NCI-H1105 treated with DMSO at 0.1 percent for 48 hours (cell line): ENCODE measurements at regions not wholly inside any gene's neighbourhood (a gene's known extent, or its start where the extent isn't known, plus 50 kb on each side); places are given as distances from the start of the nearest gene placed in this dataset.
"Not testable (repeated sequence)": the region's sequence is repeated elsewhere in the genome, so short reads cannot be mapped to it uniquely, and the experiment has no call there.

Experiments used
- DNase-seq: peaks from one replicate; lab custom pipeline; 2025; lab: John Stamatoyannopoulos, UW

DNA sequence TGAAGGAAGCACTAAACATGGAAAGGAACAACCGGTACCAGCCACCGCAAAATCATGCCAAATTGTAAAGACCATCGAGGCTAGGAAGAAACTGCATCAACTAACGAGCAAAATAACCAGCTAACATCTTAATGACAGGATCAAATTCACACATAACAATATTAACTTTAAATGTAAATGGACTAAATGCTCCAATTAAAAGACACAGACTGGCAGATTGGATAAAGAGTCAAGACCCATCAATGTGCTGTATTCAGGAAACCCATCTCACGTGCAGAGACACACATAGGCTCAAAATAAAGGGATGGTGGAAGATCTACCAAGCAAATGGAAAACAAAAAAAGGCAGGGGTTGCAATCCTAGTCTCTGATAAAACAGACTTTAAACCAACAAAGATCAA, 206.3 kb downstream of the SLC38A4 start:
- not testable (repeated sequence) for DNase-seq

DNA sequence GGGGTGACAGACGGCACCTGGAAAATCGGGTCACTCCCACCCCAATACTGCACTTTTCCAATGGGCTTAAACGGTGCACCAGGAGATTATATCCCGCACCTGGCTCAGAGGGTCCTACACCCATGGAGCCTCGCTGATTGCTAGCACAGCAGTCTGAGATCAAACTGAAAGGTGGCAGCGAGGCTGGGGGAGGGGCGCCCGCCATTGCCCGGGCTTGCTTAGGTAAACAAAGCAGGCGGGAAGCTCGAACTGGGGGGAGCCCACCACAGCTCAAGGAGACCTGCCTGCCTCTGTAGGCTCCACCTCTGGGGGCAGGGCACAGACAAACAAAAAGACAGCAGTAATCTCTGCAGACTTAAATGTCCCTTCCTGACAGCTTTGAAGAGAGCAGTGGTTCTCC, 208.1 kb downstream of the SLC38A4 start:
- DNase-seq, result not testable (repeated sequence)

DNA sequence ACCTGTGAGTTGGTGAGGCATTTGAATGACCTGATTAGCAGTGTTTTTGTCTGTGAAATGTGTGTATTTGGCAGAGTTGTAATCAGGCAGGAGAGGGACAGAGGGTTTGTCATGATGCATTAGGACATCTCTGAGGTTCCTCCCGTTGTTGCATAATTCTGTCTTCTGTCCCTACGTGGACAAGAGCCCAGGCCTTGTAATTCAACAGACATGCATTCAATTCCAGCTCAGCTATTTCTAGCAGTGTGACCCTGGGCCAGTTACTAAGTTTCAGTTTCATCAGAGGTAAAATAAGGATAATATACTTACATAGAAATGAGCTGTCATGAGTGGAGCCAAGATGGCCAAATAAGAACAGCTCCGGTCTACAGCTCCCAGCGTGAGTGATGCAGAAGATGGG, 208.6 kb downstream of the SLC38A4 start:
- no peak for DNase-seq

DNA sequence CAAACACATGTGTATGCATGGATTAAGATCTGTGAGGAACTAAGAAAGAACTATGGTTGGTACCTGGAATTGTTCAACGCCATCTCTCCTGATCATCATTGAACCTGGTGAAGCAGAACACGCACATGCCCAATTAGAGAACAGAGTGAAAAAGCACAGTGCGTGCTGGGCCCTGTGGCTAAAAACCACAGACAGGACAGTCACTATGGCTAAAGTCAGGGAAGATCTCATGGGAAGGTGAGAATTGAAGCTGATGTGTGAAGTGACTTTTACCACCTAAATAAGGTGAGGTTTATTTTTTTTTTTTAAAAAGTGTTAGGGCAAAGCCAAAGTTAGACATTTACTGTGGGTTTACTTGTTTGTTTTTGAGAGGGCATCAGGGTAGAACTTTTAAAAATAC, 215.0 kb downstream of the SLC38A4 start:
- DNase-seq, result no peak

DNA sequence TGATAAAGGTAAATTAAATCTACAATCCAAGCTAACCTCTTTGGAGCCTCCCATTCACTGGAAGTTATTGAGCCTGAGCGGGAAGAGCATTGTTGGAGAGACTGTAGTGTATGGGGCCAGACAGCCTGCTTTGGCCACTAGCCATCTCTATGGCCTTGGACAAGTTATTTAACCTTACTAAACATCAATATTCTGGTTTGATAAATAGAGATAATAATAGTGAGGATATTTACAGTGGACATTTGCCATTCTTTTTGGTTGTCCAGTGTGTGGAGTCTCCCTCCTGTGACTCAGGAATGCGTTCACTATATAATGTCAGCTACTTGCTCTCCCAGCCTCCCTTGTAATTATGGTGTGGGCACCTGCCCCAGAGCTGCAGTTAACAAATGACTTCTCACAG, 216.1 kb downstream of the SLC38A4 start:
- no peak for DNase-seq

DNA sequence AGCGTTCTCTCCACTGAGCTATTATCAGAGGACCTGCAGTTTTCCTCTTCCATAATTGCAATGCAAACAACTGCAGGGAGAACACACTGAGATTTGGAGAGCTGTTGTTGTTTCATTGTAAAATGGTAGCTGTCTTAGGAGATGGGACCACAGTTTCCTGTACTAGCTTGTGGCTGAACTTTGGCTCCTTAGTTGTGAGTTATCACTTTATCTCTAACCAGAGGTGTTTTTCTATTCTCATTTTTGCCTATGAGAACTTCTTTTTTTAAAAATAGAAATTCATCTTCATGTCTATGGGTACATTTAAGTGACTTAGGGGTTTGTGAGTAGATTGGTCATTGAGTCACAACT, 216.5 kb downstream of the SLC38A4 start:
- DNase-seq, result no peak

DNA sequence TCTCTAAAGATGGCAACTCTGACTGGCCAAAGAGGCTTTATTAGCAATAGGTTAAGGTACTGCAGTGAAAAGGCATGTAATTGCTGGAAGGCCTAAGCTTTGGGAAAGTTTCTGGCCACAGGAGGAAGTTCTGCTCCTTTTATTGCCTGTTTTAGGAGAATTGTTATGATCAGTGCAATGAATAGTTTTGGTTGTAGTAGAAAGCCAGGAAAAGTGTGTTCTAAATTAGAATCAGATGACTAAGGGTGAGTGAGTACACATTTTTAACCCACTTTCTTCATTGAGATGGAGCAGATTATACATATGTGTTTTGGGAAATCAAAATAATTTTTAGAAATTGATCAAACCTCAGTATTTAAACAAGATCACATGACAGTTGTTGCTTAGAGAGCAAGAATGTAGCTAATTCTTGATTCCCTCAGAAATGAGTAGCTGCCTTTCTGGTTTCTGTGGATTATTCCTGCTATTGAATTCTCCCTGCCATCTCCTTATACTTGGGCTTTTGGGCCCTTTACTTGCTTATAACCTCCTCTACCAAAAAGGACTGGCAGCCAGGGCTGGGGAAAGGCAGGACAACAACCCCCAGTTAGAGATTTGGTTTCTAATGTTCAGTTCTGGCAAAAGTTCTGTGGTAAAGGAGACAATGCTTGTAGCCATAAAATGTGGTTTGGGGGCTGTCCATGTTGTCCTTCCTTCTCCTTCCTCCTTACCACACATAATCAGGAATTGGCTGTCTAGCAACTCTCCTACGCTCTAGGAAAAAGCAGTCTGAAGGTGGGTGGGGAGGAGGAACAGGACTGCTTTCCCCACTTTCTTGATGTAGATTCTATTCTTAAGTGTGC, 217.1 kb downstream of the SLC38A4 start:
- DNase-seq, result no peak

DNA sequence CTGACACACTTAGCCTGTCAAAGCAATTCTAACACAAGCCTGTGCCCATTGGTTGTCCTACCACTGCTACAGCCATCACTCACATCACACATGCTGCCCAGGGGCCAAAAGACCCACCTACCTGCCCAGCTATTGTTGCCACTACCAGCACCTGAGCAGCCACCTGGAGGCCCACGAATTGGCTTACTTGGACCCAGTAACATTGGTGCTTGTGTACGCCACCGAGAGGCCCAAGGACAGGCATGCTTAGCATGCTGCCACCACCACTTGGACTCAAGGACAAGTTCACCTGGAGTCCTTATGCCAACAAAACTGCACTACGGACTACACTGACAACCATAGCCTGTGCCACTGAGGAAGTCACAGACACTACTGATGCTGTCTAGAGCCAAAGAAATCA, 221.1 kb downstream of the SLC38A4 start:
- DNase-seq, result no peak

DNA sequence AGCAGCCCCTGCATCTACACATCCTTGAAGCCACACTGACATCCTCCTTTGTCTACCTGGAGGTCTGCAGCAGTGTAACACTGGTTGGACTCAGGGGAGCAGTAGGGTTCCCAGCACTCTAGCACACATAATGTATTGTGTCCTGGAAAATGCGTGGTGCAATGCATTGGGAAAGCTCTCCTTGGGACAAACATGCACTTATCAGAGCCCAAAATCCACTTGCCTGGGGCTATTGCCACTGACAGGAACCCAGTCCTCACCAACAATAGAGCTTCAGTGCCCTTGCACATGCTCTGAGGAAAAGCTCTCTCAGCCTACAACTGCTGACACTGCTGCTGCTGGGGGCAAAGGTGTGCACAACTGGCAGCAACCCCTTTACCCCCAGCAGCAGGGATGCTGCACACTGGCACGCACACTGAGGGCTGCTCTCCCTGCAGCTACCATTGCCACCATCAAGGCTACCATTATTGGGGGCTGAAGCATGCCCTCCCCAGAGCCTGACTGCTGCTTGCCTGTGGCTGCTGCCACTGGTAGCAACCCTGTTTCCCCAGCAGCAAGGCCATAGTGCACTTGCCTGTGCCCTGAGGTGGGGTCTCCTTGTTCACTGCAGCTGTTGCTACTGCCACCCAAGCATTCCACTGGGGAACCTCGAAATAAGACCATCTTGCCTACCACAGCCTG, 221.9 kb downstream of the SLC38A4 start:
- no peak for DNase-seq

DNA sequence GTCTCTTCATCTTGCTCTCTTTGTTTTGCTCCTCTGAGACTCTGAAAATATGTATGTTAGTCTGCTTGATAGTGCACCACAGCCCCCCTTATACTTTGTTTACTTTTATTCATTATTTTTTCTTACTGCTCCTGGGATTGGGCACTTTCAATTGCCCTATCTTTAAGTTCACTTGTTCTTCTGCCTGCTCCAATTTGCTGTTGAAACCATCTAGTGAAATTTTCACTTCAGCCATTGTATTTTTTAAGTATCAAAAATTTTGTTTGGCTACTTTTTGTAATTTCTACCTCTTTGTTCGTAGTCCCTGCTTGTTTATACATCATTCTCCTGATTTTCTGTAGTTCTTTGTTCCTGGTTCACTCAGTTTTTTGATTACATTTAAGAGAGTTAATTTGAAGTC, 223.3 kb downstream of the SLC38A4 start:
- DNase-seq, result no peak

DNA sequence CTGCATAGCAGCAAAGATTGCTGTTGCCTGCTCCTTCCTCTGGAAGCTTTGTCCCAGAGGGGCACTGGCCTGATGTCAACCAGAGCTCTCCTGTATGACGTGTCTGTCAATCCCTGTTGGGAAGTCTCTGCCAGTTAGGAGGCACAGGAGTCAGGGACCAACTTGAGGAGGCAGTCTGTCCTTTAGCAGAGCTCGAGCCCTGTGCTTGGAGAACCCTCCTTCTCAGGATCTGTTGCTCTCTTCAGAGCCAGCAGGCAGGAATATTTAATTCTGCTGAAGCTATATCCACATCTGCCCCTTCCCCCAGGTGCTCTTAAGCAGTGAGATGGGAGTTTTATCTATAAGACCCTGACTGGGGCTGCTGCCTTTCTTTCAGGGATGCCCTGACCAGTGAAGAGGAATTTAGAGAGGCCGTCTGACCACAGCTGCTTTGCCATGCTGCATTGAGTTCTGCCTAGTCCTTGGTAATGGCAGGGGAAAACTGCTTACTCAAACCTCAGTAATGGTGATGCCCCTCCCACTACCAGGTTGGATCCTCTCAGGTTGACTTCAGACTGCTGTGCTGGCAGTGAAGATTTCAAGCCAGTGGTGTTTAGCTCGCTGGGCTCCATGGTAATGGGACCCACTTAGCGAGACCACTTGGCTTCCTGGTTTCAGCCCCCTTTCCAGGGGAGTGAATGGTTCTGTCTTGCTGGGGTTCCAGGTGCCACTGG, 218.6 kb upstream of the SLC38A2 start:
- DNase-seq, result no peak

DNA sequence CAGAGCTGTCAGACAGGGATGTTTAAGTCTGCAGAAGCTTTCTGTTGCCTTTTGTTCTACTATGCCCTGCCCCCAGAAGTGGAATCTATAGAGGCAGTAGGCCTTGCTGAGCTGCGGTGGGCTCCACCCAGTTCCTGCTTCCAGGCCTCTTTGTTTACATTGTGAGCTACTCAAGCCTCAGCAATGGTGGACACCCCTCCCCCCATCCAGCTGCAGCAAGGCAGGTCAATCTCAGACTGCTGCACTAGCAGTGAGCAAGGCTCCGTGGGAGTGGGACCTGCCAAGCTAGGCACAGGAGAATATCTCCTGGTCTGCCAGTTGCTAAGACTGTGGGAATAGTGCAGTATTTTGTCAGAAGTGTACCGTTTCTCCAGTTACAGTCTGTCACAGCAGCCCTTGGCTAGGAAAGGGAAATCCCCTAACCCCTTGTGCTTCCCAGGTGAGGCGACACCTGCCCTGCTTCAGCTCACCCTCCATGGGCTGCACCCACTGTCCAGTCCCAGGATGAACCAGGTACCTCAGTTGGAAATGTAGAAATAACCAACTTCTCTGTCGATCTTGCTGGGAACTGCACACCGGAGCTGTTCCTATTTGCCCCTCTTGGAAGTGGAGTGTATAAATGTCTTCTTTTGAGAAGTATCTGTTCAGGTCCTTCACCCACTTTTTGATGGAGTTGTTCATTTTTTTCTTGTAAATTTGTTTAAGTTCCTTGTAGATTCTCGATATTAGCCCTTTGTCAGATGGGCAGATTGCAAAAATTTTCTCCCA, 213.5 kb upstream of the SLC38A2 start:
- DNase-seq, result peak; percentile 66

DNA sequence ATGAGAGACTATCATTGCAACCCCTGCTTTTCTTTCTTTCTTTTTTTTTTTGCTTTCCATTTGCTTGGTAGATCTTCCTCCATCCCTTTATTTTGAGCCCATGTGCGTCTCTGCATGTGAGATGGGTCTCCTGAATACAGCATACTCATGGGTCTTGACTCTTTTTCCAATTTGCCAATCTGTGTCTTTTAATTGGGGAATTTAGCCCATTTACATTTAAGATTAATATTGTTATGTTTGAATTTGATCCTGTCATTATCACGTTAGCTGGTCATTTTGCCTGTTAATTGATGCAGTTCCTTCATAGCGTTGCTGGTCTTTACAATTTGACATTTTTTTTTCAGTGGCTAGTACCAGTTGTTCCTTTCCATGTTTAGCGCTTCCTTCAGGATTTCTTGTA, 211.5 kb upstream of the SLC38A2 start:
- not testable (repeated sequence) for DNase-seq

DNA sequence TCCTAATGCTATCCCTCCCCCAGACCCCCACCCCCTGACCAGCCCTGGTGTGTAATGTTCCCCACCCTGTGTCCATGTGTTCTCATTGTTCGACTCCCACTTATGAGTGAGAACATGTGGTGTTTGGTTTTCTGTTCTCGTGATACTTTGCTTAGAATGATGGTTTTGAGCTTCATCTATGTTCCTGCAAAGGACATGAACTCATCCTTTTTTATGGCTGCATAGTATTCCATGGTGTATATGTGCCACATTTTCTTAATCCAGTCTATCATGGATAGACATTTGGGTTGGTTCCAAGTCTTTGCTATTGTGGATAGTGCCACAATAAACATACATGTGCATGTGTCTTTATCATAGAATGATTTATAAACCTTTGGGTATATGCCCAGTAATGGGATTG, 209.4 kb upstream of the SLC38A2 start:
- DNase-seq, result not testable (repeated sequence)

DNA sequence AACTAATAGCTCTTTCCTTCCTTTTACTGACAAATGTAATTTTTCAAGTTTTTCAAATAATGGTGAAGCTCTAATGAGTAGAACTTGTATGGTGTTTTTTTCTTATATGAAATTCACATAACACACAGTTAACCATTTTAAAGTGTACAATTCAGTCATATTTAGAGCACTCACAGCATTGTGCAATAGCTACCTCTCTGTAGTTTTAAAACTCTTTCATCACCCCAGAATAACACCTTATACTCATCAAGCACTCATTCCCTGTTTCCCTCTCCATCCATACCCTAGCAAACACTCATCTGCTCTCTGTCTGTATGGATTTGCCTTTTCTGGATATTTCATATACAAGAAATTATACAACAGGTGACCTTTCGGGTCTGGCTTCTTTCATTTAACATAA, 207.9 kb upstream of the SLC38A2 start:
- DNase-seq, result no peak

DNA sequence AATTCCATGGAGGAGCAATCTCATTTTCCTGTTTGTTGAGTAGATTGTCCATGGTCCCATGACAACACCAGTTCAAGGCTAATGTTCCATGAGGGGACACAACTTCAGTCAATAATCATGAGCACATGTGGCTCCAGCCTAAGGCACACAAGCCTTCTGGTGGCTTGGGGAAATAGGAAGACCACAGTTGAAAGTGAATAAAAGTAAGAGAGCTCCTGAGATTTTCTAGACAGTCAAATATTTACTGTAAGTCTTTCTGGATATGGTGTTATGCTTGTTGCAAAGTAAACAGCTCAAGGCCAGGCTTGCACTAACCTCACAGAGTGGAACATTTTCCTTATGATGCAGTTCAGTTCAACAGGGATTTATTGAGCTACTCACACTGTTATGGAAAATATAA, 206.9 kb upstream of the SLC38A2 start:
- DNase-seq, result no peak

DNA sequence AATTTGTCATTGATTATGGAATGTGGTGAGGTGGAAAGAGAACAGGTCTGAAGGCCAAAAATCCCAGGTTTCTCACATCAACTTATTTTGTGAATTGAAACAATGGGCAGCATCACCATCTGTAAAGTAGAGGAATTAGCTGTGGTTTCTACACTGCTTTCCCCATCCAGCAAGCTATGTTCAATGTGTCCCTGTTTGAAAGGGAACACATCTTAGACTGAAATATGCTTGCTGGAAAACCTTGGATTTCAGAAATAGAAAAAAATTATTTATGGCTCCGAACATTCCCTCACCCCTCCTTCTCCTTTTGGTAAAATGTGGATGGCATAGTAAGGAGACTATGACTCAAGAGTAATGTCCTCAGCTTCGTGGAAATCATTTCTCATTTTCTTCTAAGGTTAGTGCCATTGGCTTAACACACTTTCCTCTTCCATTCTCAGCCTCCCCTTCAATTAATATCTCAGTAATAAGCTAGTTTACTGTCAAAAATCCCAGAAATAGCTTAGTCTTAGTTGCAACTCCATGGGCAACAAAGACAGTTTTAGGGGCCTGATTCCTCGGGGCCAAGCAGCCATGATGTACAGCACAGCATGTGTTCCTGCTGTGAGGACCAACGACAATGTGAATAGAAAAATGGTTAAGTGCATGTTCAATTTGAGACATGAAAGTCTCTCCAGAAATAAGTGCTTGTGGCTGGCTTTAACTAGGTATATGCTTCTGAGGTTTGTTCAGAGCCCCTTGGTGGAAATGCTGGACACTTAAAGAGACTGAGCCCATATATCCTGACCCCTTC, 205.8 kb upstream of the SLC38A2 start:
- DNase-seq, result no peak

DNA sequence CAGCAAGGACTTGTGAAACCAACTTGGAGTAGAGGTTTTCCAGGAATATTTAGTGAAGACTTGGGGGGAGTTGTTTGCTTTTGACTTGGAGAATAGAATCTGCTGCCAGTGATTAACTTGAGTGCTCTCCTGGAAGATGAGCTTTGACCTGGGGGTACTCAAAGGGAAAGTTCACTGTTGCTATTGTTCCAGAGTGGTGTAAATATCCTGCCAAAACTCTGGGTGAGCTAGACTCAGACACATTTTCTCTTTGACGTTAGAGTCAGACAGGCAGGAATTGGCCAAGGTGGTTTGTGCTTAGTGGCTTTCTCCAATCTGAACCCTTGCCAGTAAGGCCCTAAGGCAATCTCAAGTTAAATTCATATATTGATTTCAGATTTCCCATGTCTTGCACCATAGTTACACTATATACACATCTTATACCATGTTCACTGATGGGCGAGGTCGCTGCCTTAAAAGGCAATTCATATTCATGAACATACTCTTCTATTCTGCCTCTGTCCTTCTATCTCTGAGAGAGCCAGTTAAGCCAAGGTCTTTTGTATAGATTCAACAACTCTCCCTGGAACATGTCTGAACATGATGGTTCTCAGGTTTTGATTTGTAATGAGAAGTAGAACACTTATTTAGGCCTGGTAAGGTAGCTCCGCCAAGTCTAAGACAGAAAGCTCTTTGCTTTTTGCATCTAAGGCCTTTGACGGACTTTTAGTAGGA, 204.6 kb upstream of the SLC38A2 start:
- peak; percentile 27 for DNase-seq

DNA sequence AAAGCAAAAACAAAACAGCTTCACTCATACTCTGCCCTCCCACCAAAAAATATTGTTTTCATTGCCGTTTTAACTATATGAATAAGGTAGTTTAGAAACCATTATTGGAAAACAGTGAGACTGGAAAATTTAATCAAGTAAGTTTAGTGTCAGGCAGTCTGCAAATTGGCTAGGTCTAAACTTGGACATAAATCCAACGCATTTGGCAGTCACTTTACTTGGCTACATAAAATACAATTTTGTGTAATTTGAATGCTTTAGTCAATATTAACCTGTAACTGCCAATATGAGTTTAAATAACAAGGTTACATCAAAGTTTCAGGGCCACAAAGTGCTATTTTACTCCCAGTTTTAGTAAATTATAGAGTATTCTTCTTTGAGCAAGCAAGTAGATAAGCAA, 202.3 kb upstream of the SLC38A2 start:
- DNase-seq, result no peak

DNA sequence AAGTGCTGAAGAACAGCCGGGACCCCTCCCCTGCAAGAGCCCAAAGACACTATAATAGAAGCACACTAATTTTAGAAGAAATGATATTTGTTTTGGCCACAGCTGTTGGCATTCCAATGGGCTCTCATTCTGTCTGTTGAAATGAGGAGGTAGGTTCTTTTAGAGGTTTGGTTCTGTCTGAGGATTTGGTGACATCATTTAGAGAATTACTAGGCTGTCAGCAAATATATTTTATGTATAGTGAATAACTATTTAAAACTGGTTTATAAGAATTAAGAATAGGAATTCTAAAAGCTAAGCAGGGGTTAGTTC, 200.7 kb upstream of the SLC38A2 start:
- no peak for DNase-seq
